ENCODE measurements at regions not wholly inside any gene's neighbourhood (a gene's known extent, or its start where the extent isn't known, plus 50 kb on each side); places are given as distances from the start of the nearest gene placed in this dataset.

DNA sequence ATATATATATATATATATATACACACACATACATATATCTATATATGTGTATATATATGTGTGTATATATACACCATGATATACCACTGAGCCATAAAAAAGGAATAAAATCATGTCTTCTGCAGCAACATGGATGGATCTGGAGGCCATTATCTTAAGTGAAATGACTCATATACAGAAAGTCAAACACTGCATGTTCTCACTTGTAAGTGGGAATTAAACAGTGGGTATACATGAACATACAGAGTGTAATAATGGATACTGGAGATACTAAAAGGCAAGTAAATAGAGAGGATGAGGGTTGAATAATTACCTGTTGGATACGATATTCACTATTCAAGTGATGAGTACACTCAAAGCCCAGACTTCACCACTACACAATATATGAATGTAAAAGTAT is 332.6 kb downstream of the SLITRK1 start:
- TF ChIP-seq, protein P1, sequence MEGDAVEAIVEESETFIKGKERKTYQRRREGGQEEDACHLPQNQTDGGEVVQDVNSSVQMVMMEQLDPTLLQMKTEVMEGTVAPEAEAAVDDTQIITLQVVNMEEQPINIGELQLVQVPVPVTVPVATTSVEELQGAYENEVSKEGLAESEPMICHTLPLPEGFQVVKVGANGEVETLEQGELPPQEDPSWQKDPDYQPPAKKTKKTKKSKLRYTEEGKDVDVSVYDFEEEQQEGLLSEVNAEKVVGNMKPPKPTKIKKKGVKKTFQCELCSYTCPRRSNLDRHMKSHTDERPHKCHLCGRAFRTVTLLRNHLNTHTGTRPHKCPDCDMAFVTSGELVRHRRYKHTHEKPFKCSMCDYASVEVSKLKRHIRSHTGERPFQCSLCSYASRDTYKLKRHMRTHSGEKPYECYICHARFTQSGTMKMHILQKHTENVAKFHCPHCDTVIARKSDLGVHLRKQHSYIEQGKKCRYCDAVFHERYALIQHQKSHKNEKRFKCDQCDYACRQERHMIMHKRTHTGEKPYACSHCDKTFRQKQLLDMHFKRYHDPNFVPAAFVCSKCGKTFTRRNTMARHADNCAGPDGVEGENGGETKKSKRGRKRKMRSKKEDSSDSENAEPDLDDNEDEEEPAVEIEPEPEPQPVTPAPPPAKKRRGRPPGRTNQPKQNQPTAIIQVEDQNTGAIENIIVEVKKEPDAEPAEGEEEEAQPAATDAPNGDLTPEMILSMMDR (conservative IDR thresholded peaks at IDR 0.05), result no peak
- TF ChIP-seq ZFX (IDR thresholded peaks at IDR 0.05), result no peak
